K562 (cell line): ENCODE measurements at regions not wholly inside any gene's neighbourhood (a gene's known extent, or its start where the extent isn't known, plus 50 kb on each side); places are given as distances from the start of the nearest gene placed in this dataset.
"Not testable (repeated sequence)": the region's sequence is repeated elsewhere in the genome, so short reads cannot be mapped to it uniquely, and the experiment has no call there.

ENCODE experiments used
- ATAC-seq: fragments of 200-7000 bp; cut with Tn5 transposase; 3 replicates; pipeline ENCODE4 v1.9.1; 2020; ENCODE audit warnings: moderate library complexity
- BruUV-seq: library from RNA; stranded (reverse); fragments of 400-500 nt; replicated peaks from 2 replicates; lab custom pipeline; 2021; lab: Mats Ljungman, UMichigan
- CTCF ChIA-PET: fragments of 300-600 bp; formaldehyde crosslinking; extraction: SDS; loops from one replicate; lab custom pipeline; 2021; ENCODE audit warnings: low intra/inter-chr PET ratio; lab: Yijun Ruan, JAX
- POLR2A ChIA-PET: fragments of 300-600, 350-650 bp; sonication (Branson Sonifier 250); formaldehyde crosslinking; extraction: SDS; loops from one replicate; lab custom pipeline; 2021; ENCODE audit warnings: antibody characterized with exemption, inconsistent platforms; lab: Yijun Ruan, JAX
- DNase-seq, 4 experiments: peaks; one replicate each; pipeline versions ENCODE4 v3.0.0 to v3.0.0-alpha.2; 2011 to 2018; ENCODE audit warnings: low spot score in 3 of 4, mixed read lengths in 3 of 4; ENCODE audit errors: extremely low read depth in 1 of 4
- FAIRE-seq: peaks from 2 replicates; lab custom pipeline; 2011; peaks lifted over from hg19 to GRCh38; lab: Jason Lieb, UNC
- H2AFZ ChIP-seq: 2 replicates; pipeline ENCODE4 v1.6.0; 2011; ENCODE audit warnings: low read depth, low read length, control low read depth, inconsistent platforms
- H3K27ac ChIP-seq: fragments of 200-600 bp; 3 replicates; pipeline ENCODE4 v1.8.0; 2011; ENCODE audit warnings: low read depth, mild to moderate bottlenecking, control low read depth, inconsistent platforms, low read length, moderate library complexity, mixed read lengths; ENCODE audit errors: extremely low read depth
- H3K27me3 ChIP-seq, 2 experiments: fragments of 300-600 bp in 1 of 2; 2 replicates in 1 of 2; 3 replicates in 1 of 2; pipeline versions ENCODE4 v1.6.0 to v1.8.0; 2011; ENCODE audit warnings: inconsistent platforms in 2 of 2, low read length in 2 of 2, mild to moderate bottlenecking in 1 of 2, mixed read lengths in 1 of 2, moderate library complexity in 1 of 2; ENCODE audit not compliant: control insufficient read depth in 2 of 2, insufficient read depth in 2 of 2
- H3K36me3 ChIP-seq: fragments of 300-600 bp; 3 replicates; pipeline ENCODE4 v1.8.0; 2011; ENCODE audit warnings: mild to moderate bottlenecking, low read length, inconsistent platforms; ENCODE audit not compliant: control insufficient read depth, insufficient read depth
- H3K4me1 ChIP-seq, 2 experiments: fragments of 200-600 bp in 1 of 2; replicated peaks in 1 of 2; 2 replicates in 1 of 2; 3 replicates in 1 of 2; pipeline versions ENCODE4 v1.5.1 to v1.8.0; 2011; ENCODE audit warnings: inconsistent platforms in 2 of 2, low read length in 2 of 2, mild to moderate bottlenecking in 1 of 2, mixed read lengths in 1 of 2, moderate library complexity in 1 of 2; ENCODE audit not compliant: control insufficient read depth in 2 of 2, insufficient read depth in 2 of 2
- H3K4me2 ChIP-seq: 2 replicates; pipeline ENCODE4 v1.6.1; 2011; ENCODE audit warnings: low read length, control low read depth, inconsistent platforms, mixed read lengths; ENCODE audit not compliant: insufficient read depth
- H3K4me3 ChIP-seq: fragments of 200-600 bp; sonication (generic), shearing (Covaris generic); 2 replicates; pipeline ENCODE4 v1.5.1; 2016; ENCODE audit warnings: control low read depth, inconsistent platforms
- H3K79me2 ChIP-seq: fragments of 200-600 bp; 3 replicates; pipeline ENCODE4 v1.8.0; 2011; ENCODE audit warnings: low read length, inconsistent platforms; ENCODE audit not compliant: control insufficient read depth, insufficient read depth
- H3K9ac ChIP-seq, 2 experiments: 2 replicates each; pipeline versions ENCODE4 v1.6.0 to v1.6.1; 2011; ENCODE audit warnings: low read depth in 2 of 2, low read length in 2 of 2, control low read depth in 1 of 2, inconsistent platforms in 1 of 2, mild to moderate bottlenecking in 1 of 2, mixed read lengths in 1 of 2; ENCODE audit not compliant: insufficient read depth in 1 of 2
- H3K9me1 ChIP-seq: one replicate; pipeline ENCODE4 v1.6.0; 2011; ENCODE audit warnings: inconsistent platforms, mild to moderate bottlenecking, low read length, moderate library complexity; ENCODE audit not compliant: control insufficient read depth, insufficient read depth
- H3K9me3 ChIP-seq: replicated peaks from 2 replicates; pipeline ENCODE4 v1.5.1; 2011; ENCODE audit warnings: low read depth, low read length, inconsistent platforms; ENCODE audit not compliant: control insufficient read depth, insufficient read depth
- H4K20me1 ChIP-seq: replicated peaks from 2 replicates; pipeline ENCODE4 v1.6.1; 2011; ENCODE audit warnings: low read length, inconsistent platforms, mixed read lengths; ENCODE audit not compliant: control insufficient read depth, insufficient read depth
- WGBS: fragments of 100-300 bp; shearing (Covaris generic); methylation state at CpG from one replicate; pipeline ENCODE4 v1.1.6; 2016; ENCODE audit warnings: low coverage, mixed read lengths; ENCODE audit not compliant: insufficient coverage; ENCODE audit errors: missing lambda C conversion rate; 5-methylcytosine and 5-hydroxymethylcytosine counted together
- in situ Hi-C: fragments of 300-500 bp; cut with MboI; formaldehyde crosslinking; loops from 4 replicates; pipeline ENCODE4 v1.15.0; 2018; ENCODE audit warnings: inconsistent platforms, mixed read lengths
- intact Hi-C: fragments of 100-400 bp; cut with micrococcal nuclease; formaldehyde crosslinking; loops from 2 replicates; pipeline ENCODE4 v1.14.2; 2022

DNA sequence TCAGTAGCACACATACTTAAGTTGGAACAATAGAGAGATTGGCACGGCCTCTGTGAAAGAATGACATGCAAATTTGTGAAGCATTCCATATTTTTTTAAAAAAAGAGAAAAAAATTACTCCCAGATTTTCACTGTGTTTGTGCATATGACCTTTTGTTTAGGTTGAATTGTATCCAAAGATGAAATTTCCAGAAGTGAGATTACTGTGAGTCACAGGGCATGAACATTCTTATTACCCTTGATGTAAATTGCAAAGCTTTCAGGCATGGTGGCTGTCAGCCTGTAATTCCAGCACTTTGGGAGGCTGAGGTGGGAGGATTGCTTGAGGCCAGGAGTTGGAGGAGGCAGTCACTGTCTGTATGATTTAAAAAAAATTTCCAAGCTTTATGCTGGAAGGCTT lies 329.5 kb downstream of the ZNF37A start:
- CTCF ChIA-PET, H3K4me2 ChIP-seq, H3K9ac ChIP-seq, H3K4me3 ChIP-seq, H3K79me2 ChIP-seq, H3K27ac ChIP-seq, H3K4me1 ChIP-seq, H3K9me3 ChIP-seq, POLR2A ChIA-PET, H3K36me3 ChIP-seq, ATAC-seq, intact Hi-C loops, H3K27me3 ChIP-seq, FAIRE-seq, BruUV-seq, H2AFZ ChIP-seq, in situ Hi-C loops, H3K9me1 ChIP-seq, DNase-seq, H4K20me1 ChIP-seq: not testable (repeated sequence)
- WGBS: no CpG with 5 or more reads among the region's 1 CpG

DNA sequence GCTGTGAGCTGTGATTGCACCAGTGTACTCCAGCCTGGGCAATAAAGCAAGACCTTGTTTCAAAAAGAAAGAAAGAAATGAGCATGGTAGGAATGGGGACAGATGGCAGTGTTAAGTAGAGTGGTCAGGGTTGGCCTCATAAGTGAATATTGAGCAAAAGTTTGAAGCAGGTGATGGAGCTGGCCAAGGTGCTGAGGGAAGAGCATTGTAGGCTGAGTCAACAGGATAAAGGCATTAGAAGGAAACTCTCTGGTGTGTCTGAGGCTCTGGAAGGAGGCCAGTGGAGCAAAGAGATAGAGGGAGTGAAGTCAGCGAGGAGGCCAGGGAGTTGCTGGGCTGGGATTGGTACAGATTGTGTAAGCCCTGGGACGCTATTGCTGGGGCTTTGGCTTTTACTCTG lies 336.1 kb downstream of the ZNF37A start:
- BruUV-seq, H3K9ac ChIP-seq, POLR2A ChIA-PET, H3K36me3 ChIP-seq, H3K9me3 ChIP-seq, FAIRE-seq, H4K20me1 ChIP-seq, ATAC-seq, H3K4me3 ChIP-seq, H3K4me2 ChIP-seq, H3K79me2 ChIP-seq, H3K9me1 ChIP-seq, H2AFZ ChIP-seq, DNase-seq, H3K27me3 ChIP-seq, in situ Hi-C loops, H3K27ac ChIP-seq, intact Hi-C loops, H3K4me1 ChIP-seq, CTCF ChIA-PET: not testable (repeated sequence)
- 33% methylated on average over 1 of the region's 2 CpGs for WGBS

DNA sequence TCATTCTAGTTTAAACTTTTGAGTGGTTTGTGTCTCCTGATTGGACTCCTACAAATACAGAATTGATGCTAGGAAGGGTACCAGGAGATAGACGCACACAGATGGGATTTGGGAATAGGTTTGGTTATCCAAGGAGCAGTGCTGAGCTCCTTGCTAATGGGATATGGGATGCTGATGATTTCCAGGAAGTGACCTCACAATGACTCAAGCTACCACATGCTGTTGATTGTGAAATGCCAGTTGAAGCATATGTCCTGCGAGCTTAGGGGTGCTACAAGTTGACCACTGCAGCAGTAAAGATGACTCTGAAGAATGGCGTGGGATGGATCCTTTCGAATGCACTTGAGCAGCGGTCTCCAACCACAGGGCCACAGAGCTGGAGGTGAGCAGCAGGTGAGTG lies 343.2 kb downstream of the ZNF37A start:
- H3K36me3 ChIP-seq, H3K27me3 ChIP-seq, H3K9me3 ChIP-seq, H3K27ac ChIP-seq, POLR2A ChIA-PET, H3K9me1 ChIP-seq, in situ Hi-C loops, H2AFZ ChIP-seq, H3K4me2 ChIP-seq, DNase-seq, CTCF ChIA-PET, H3K4me3 ChIP-seq, FAIRE-seq, intact Hi-C loops, H3K4me1 ChIP-seq, H3K9ac ChIP-seq, H4K20me1 ChIP-seq, ATAC-seq, H3K79me2 ChIP-seq, BruUV-seq: not testable (repeated sequence)
- WGBS: 71% methylated on average over 1 of the region's 5 CpGs

DNA sequence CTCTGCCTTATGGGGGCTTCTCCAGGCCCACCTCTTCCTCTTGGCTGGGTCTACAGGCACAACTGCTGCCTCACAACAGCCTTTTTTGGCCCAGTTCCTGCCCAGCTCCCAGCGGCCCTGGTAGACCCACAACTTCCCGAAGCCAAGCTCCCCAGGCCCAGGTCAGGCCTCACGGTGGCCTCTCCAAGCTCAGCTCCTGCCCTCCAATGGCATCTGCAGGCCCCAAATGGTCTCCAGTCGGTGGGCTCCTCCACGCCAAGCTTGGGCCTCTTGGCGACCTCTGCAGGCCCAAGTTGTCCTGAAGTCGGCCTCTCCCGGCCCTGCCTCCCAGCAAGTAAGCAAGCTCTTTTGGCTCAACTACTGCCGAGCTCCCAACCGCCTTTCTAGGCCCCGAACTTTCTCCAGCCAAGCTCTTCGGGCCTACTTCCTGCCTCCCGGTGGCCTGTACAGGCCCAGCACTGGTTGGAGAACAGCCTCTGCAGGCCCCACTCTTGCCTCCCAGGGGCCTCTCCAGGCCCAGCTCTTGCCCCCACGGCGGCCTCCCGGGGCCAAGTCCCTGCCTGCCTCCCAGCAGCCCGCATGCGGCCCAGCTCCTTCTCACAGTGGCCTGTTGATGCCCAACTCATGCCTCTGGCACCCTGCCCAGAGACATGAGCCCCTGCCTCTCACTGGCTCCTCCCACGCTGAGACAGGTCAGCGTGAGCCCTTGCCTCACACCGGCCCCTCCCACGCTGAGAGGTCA lies 354.6 kb downstream of the ZNF37A start:
- intact Hi-C loops, H3K4me1 ChIP-seq, H3K4me3 ChIP-seq, BruUV-seq, CTCF ChIA-PET, DNase-seq, H3K79me2 ChIP-seq, H3K36me3 ChIP-seq, FAIRE-seq, H3K9me3 ChIP-seq, H3K27me3 ChIP-seq, H4K20me1 ChIP-seq, ATAC-seq, H2AFZ ChIP-seq, H3K27ac ChIP-seq, H3K9ac ChIP-seq, POLR2A ChIA-PET, in situ Hi-C loops, H3K4me2 ChIP-seq, H3K9me1 ChIP-seq: not testable (repeated sequence)
- WGBS: 89% methylated on average over 14 of the region's 22 CpGs
